ENCODE measurements at regions not wholly inside any gene's neighbourhood (a gene's known extent, or its start where the extent isn't known, plus 50 kb on each side); places are given as distances from the start of the nearest gene placed in this dataset.

DNA sequence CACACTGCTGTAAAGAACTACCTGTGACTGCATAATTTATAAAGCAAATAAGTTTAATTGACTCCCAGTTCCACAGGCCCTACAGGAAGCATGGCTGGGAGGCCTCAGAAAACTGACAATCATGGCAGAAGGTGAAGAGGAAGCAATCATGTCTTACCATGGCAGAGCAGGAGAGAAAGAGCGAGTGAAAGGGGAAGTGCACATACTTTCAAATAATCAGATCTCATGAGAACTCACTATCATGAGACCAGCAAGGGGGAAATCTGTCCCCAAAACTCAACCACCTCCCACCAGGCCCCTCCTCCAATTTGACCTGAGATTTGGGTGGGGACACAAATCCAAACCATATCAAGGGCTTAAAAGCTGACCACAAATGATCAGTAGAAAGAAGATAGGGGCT, 493.2 kb downstream of the PTPRC start:
- Mint-ChIP-seq H3K9me3 (no peaks in the 10 kb centered on the region), H3K27me3 (no peaks in the 10 kb centered on the region)

DNA sequence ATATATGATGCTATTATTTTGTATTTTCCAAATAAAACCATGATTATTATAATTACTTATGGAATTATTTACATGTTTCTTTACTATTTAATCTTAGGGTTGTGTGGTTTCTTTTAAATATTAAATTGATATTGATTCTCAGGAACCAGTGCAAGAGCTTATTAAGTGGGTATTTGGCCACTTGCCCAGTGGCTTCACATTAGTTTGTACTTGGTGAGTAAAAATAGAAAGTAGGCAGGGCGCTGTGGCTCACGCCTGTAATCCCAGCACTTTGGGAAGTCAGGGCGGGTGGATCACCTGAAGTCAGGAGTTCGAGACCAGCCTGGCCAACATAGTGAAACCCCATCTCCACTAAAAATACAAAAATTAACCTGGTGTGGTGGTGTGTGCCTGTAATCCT, 497.1 kb downstream of the PTPRC start:
- TF ChIP-seq, protein P1, sequence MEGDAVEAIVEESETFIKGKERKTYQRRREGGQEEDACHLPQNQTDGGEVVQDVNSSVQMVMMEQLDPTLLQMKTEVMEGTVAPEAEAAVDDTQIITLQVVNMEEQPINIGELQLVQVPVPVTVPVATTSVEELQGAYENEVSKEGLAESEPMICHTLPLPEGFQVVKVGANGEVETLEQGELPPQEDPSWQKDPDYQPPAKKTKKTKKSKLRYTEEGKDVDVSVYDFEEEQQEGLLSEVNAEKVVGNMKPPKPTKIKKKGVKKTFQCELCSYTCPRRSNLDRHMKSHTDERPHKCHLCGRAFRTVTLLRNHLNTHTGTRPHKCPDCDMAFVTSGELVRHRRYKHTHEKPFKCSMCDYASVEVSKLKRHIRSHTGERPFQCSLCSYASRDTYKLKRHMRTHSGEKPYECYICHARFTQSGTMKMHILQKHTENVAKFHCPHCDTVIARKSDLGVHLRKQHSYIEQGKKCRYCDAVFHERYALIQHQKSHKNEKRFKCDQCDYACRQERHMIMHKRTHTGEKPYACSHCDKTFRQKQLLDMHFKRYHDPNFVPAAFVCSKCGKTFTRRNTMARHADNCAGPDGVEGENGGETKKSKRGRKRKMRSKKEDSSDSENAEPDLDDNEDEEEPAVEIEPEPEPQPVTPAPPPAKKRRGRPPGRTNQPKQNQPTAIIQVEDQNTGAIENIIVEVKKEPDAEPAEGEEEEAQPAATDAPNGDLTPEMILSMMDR (conservative IDR thresholded peaks at IDR 0.05): no peak
- no peaks in the 10 kb centered on the region for H3K9me3 Mint-ChIP-seq
- H3K4me3 Mint-ChIP-seq: no peak overlapping the region
- H3K4me1 Mint-ChIP-seq (ENCODE audit: unreplicated experiment): no peaks in the 10 kb centered on the region
- no peak for DNase-seq (ENCODE audit: extremely low spot score, unreplicated experiment)
- no peaks in the 10 kb centered on the region for H3K27me3 Mint-ChIP-seq
- H3K36me3 Mint-ChIP-seq: no peaks in the 10 kb centered on the region
- no peak overlapping the region for H3K27ac Mint-ChIP-seq

More for the DNA sequence above, 493.2 kb downstream of the PTPRC start:
- Mint-ChIP-seq H3K4me1 (ENCODE audit: unreplicated experiment) (no peaks in the 10 kb centered on the region), H3K27ac (no peak overlapping the region), H3K36me3 (no peaks in the 10 kb centered on the region), H3K4me3 (no peak overlapping the region)
- TF ChIP-seq, protein P1 (conservative IDR thresholded peaks at IDR 0.05): no peak
- no peak for DNase-seq (ENCODE audit: extremely low spot score, unreplicated experiment)

DNA sequence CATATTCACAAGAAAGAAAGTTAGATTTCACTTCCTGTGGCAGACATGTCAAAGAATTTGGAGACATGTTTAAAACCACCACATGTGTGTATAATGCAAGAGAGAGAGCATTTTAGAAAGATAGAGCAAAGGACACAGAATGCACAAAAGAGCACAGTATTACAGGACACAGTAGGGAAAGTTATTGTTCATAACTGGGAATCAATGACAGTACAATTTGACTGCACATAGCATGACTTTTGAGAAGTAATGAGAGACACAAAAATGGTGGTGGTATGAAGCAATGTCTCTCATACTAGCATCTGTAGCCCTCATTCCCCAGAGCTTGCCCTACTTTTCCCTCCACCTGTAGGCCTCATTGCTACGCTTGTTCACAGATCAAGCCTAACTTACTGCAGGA, 499.2 kb downstream of the PTPRC start:
- Mint-ChIP-seq H3K27ac (no peak overlapping the region), H3K27me3 (no peaks in the 10 kb centered on the region), H3K9me3 (no peaks in the 10 kb centered on the region), H3K4me3 (no peak overlapping the region), H3K4me1 (ENCODE audit: unreplicated experiment) (no peaks in the 10 kb centered on the region), H3K36me3 (no peaks in the 10 kb centered on the region)
- DNase-seq (ENCODE audit: extremely low spot score, unreplicated experiment): no peak
- TF ChIP-seq, protein P1 (conservative IDR thresholded peaks at IDR 0.05): no peak

DNA sequence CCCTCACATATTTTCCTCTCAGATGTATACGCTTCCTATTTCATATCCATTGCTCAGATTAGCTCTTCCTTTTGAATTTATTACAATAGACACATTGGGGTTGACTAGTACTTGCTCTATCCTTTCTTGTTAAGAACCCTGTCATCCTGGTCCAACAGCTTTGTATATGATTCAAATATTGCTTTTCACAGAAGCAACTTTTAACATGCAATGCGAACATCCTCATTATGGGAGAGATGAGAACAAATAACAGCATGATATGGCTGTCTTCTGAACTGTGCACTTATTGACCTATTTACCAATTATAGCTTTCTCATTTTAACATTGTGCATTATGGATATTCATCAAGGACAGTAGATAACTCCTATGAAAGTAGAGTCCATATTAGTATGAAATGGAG, 510.8 kb downstream of the PTPRC start:
- Mint-ChIP-seq H3K27ac (no peak overlapping the region), H3K9me3 (no peaks in the 10 kb centered on the region), H3K27me3 (no peaks in the 10 kb centered on the region), H3K4me1 (ENCODE audit: unreplicated experiment) (no peaks in the 10 kb centered on the region), H3K4me3 (no peak overlapping the region), H3K36me3 (no peaks in the 10 kb centered on the region)
- DNase-seq (ENCODE audit: extremely low spot score, unreplicated experiment): no peak
- TF ChIP-seq, protein P1 (conservative IDR thresholded peaks at IDR 0.05): no peak

DNA sequence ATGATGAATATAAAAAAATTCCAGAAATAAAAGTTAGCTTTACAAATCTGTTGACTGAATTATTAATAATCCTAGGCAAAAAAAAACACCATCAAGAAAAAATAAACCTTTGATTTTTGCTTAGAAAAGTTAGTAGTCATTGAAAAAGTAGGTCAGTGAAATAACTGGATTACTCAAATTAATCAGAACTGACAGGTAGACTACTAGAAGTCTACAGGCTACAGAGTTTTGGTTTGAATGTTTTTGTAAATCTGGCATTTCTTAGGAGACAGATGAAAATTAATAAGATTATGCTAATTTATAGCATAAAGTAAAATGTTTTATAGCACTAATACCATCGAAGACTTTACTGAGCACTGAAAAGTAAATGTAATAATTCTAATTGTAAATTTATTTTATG, 511.9 kb downstream of the PTPRC start:
- no peaks in the 10 kb centered on the region for H3K27me3 Mint-ChIP-seq
- no peak overlapping the region for H3K27ac Mint-ChIP-seq
- no peaks in the 10 kb centered on the region for H3K4me1 Mint-ChIP-seq (ENCODE audit: unreplicated experiment)
- TF ChIP-seq, protein P1 (conservative IDR thresholded peaks at IDR 0.05): no peak
- DNase-seq (ENCODE audit: extremely low spot score, unreplicated experiment): no peak
- H3K4me3 Mint-ChIP-seq: no peak overlapping the region
- no peaks in the 10 kb centered on the region for H3K36me3 Mint-ChIP-seq
- H3K9me3 Mint-ChIP-seq: no peaks in the 10 kb centered on the region

Measured in type B pancreatic cell (in vitro differentiated cells).